ENCODE measurements at regions not wholly inside any gene's neighbourhood (a gene's known extent, or its start where the extent isn't known, plus 50 kb on each side); places are given as distances from the start of the nearest gene placed in this dataset.

- Histone ChIP-seq H3K36me3 (no peaks in the 10 kb centered on the region), H3K4me3 (no peak overlapping the region), H3K9me3 (peaks cover 0 to 4% of the 10 kb centered on the region in 2 donors), H3K27me3 (no peaks in the 10 kb centered on the region), H3K4me1 (no peaks in the 10 kb centered on the region), H3K27ac (no peak overlapping the region)
- DNase-seq (ENCODE audit: low spot score in 2 of 2): no peak
- intact Hi-C loops (cut with DNase I; ENCODE audit: low total_unique reads): no loop called here
- no peak for TF ChIP-seq POLR2A (IDR thresholded peaks at IDR 0.05)
- TF ChIP-seq, protein P1, sequence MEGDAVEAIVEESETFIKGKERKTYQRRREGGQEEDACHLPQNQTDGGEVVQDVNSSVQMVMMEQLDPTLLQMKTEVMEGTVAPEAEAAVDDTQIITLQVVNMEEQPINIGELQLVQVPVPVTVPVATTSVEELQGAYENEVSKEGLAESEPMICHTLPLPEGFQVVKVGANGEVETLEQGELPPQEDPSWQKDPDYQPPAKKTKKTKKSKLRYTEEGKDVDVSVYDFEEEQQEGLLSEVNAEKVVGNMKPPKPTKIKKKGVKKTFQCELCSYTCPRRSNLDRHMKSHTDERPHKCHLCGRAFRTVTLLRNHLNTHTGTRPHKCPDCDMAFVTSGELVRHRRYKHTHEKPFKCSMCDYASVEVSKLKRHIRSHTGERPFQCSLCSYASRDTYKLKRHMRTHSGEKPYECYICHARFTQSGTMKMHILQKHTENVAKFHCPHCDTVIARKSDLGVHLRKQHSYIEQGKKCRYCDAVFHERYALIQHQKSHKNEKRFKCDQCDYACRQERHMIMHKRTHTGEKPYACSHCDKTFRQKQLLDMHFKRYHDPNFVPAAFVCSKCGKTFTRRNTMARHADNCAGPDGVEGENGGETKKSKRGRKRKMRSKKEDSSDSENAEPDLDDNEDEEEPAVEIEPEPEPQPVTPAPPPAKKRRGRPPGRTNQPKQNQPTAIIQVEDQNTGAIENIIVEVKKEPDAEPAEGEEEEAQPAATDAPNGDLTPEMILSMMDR (IDR thresholded peaks at IDR 0.05): no peak
- TF ChIP-seq POLR2AphosphoS5 (IDR thresholded peaks at IDR 0.05): no peak
These were observed 347.1 kb upstream of the DNAJC19 start for GRCh38 chr3:181336597-181336996.

GRCh38 chr3:181333394-181333793, 343.9 kb upstream of the DNAJC19 start:
- DNase-seq (ENCODE audit: low spot score in 2 of 2): no peak
- no peak overlapping the region for H3K27ac ChIP-seq
- no peaks in the 10 kb centered on the region for H3K27me3 ChIP-seq
- no peaks in the 10 kb centered on the region for H3K4me1 ChIP-seq
- H3K36me3 ChIP-seq: no peaks in the 10 kb centered on the region
- TF ChIP-seq POLR2AphosphoS5 (IDR thresholded peaks at IDR 0.05): no peak
- TF ChIP-seq, protein P1 (IDR thresholded peaks at IDR 0.05): no peak
- TF ChIP-seq POLR2A (IDR thresholded peaks at IDR 0.05): no peak
- no peak overlapping the region for H3K4me3 ChIP-seq
- no peaks in the 10 kb centered on the region for H3K9me3 ChIP-seq
- intact Hi-C loops (cut with DNase I; ENCODE audit: low total_unique reads): no loop called here

DNA sequence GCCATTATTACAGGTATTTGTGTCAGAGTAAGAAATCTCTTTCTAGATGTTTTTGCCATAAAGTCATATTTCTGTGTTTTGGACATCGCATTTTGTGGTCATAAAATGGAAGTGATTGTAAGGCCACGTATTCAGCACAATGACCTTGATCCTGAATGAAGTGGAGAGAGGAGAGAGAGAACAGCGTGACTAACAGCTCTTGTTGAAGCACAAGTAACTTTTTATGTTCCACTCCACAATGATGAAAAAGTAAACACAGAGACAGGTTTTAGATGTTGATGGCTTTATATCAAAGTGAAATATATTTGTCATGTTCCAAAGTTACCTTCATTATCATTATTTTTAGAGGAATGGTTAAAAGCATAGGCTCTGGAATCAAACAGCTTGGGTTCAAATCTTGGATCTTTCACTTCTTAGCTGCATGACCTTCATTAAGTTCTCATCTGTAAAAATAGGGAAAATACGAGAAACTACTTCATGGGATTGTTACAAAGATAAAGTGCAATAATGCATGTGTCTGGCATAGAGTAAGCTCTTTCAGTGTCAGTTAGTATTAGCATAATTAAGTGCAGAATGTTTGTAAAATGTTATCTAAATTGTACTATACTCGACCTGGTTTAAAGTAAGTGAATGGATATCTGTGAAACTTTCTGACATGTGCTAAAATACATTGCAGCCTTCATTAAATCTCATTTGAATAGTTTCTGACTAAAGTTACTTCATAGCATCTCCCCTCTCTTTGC, 341.5 kb upstream of the DNAJC19 start:
- Histone ChIP-seq H3K4me1 (no peaks in the 10 kb centered on the region), H3K4me3 (no peak overlapping the region), H3K36me3 (no peaks in the 10 kb centered on the region), H3K27ac (no peak overlapping the region), H3K9me3 (no peaks in the 10 kb centered on the region), H3K27me3 (no peaks in the 10 kb centered on the region)
- TF ChIP-seq POLR2A (IDR thresholded peaks at IDR 0.05) (no peak), POLR2AphosphoS5 (IDR thresholded peaks at IDR 0.05) (no peak)
- TF ChIP-seq, protein P1 (IDR thresholded peaks at IDR 0.05): no peak
- DNase-seq (ENCODE audit: low spot score in 2 of 2): no peak
- intact Hi-C loops (cut with DNase I; ENCODE audit: low total_unique reads): no loop called here

GRCh38 chr3:181330257-181330656, 340.7 kb upstream of the DNAJC19 start:
- no peaks in the 10 kb centered on the region for H3K4me1 ChIP-seq
- H3K27me3 ChIP-seq: no peaks in the 10 kb centered on the region
- no peaks in the 10 kb centered on the region for H3K36me3 ChIP-seq
- no peaks in the 10 kb centered on the region for H3K9me3 ChIP-seq
- H3K27ac ChIP-seq: no peak overlapping the region
- no peak for DNase-seq (ENCODE audit: low spot score in 2 of 2)
- TF ChIP-seq POLR2A (IDR thresholded peaks at IDR 0.05): no peak
- TF ChIP-seq POLR2AphosphoS5 (IDR thresholded peaks at IDR 0.05): no peak
- TF ChIP-seq, protein P1 (IDR thresholded peaks at IDR 0.05): no peak
- no peak overlapping the region for H3K4me3 ChIP-seq
- intact Hi-C loops (cut with DNase I; ENCODE audit: low total_unique reads): no loop called here

DNA sequence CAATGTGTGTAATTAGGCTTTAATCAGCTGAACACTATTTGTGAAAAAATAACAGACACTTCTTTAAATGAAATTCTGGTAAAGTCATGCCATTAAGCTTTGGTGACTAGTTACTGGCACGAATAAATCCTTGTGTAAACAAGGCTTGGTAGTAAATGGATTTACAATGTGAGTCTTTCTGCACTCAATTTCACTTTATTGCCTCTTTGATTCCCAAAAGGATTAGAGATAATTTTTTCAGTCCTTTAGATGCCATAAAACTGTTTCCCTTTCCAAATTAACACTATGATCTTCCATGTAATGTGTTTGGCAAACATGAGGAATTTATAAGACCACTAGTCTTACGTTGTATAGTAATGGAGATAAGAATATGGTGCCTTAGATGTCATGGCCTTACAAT, 339.5 kb upstream of the DNAJC19 start:
- Histone ChIP-seq H3K9me3 (no peaks in the 10 kb centered on the region), H3K27ac (no peak overlapping the region), H3K36me3 (no peaks in the 10 kb centered on the region), H3K27me3 (no peaks in the 10 kb centered on the region), H3K4me1 (no peaks in the 10 kb centered on the region), H3K4me3 (no peak overlapping the region)
- TF ChIP-seq POLR2AphosphoS5 (IDR thresholded peaks at IDR 0.05) (no peak), POLR2A (IDR thresholded peaks at IDR 0.05) (no peak)
- TF ChIP-seq, protein P1 (IDR thresholded peaks at IDR 0.05): no peak
- no peak for DNase-seq (ENCODE audit: low spot score in 2 of 2)
- intact Hi-C loops (cut with DNase I; ENCODE audit: low total_unique reads): no loop called here
